NCI-H510A (cell line): ENCODE measurements at regions not wholly inside any gene's neighbourhood (a gene's known extent, or its start where the extent isn't known, plus 50 kb on each side); places are given as distances from the start of the nearest gene placed in this dataset.
"Not testable (repeated sequence)": the region's sequence is repeated elsewhere in the genome, so short reads cannot be mapped to it uniquely, and the experiment has no call there.

Experiments used
- DNase-seq: peaks from one replicate; lab custom pipeline; 2025; lab: John Stamatoyannopoulos, UW

DNA sequence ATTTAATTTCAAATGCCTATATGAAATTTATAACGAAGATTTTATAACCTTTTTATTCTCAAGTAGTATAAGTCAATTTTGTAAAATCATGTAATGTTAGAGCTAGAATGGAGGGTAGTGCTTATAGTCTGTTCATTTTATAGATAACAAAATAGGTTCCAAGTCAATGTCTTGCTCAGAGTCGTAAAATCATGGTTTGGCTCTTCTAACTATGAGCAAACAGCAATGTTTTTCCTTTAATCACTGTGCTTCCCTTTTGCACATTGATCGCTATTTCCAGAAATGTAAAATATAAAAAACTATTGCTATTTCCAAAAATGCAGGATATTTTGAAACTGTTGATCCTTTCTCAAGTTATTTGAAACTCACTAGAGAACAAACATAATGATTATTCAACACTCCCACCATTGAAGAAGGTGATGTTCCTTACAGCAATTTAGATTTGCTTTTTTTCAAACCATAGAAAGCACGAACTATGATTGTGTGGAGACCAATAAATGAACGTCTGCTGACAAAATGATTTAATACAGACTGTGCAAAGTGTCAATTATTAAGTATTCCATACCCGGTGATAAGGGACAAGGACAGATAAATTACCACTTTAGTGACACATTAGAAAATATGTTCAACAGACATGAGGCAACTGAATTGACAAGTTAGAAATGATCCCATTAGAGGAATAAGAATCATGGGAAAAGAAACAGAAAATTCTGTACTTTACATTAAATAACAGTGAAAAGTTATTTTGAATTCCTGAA is 412.1 kb upstream of the TECRL start:
- no peak for DNase-seq

DNA sequence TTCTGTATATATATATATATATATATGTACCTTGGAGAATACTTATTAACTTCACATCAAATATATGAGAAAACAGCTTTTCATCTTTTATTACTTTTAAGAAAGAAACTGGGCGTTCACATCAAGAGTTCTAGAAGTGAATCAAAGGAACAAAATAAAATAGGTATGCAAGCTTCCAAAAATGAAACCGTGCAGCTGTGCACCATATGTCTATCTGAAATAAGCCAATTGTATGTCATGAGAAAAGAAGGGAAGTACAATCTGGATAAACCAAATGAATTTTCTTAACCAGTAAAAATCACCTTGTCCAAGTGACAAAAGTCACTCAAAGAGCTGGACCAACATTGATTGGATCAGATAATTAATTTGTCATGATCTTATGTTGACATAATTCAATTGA is 405.4 kb upstream of the TECRL start:
- no peak for DNase-seq

DNA sequence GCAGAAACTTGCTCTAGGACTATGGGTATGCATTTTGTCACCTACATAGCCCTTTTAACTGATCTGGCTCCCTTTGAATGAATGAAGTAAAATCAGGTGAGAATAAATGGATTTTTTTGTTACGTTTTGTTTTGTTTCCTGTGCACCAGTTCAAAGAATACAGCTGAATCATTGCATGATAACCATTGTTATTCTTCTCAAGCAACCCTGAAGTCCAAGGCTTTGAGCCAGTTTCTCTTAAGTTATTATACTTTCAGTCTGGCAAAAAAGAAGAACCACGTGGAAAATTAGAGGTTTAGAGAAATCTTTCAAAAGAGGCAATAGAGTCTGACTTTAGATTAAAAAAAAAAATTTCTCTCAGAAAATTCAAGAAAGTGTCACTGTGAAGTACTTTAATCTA is 398.6 kb upstream of the TECRL start:
- DNase-seq = no peak

DNA sequence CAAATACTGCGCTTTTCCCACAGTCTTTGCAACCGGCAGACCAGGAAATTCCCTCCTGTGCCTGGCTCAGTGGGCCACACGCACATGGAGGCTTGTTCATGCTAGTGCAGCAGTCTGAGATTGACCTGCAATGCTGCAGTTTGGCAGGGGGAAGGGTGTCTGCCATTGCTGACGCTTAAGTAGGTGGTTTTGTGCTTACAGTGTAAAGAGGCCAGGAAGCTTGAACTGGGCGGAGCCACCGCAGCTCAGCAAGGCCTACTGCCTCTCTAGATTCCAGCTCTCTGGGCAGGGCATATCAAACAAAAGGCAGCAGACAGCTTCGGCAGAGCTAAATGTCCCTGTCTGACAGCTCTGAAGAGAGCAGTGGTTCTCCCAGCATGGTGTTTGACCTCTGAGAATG is 390.5 kb upstream of the TECRL start:
- no peak for DNase-seq

DNA sequence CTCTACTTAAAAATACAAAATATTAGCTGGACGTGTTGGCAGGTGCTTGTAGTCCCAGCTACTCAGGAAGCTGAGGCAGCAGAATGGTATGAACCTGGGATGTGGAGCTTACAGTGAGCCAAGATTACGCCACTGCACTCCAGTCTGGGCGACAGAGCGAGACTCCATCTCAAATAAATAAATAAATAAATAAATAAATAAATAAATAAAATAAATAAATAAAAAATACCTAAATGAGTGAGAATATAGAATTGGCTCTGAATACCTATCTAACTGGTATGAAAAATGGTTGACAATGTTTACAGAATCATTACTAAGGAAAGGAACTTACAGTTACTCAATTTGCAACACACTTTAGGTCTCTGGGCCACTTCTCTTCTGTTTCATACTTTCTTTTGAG is 389.6 kb upstream of the TECRL start:
- not testable (repeated sequence) for DNase-seq

DNA sequence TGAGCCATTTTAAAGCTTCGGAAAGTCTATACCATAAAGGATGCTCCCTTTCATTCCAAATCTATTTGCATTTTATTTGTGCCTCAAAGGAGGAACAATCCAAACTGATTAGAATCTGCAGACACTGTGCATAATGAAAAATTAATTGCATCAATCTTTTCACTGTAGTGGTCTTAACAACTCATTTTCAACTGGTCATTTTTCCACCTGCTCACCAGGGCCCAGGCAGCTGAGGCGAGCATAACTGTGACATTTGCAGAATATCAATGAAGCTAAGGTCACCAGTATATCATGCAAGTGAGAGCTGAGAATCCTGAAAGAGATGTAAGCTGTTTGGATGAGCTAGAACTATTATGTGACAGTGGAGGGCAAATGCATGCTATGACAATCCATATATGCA is 387.3 kb upstream of the TECRL start:
- no peak for DNase-seq

DNA sequence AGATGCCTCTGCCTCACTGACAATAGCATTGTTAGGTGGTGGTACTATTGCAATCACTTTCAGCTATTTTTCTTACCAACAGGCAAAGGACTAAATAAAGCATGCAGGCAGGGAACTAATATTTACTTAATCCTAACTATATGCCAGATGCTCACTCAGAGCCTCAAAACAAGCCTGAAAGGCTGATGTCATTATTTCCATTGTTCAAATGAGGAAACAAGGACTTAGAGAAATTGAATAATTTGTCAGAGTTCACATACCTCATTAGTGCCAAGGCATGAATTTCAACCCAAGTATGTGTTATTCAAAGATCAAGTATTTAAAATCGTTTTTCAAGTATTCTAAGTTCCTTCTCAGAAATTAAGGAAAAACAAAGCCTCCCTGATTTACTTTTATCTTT is 374.9 kb upstream of the TECRL start:
- no peak for DNase-seq

DNA sequence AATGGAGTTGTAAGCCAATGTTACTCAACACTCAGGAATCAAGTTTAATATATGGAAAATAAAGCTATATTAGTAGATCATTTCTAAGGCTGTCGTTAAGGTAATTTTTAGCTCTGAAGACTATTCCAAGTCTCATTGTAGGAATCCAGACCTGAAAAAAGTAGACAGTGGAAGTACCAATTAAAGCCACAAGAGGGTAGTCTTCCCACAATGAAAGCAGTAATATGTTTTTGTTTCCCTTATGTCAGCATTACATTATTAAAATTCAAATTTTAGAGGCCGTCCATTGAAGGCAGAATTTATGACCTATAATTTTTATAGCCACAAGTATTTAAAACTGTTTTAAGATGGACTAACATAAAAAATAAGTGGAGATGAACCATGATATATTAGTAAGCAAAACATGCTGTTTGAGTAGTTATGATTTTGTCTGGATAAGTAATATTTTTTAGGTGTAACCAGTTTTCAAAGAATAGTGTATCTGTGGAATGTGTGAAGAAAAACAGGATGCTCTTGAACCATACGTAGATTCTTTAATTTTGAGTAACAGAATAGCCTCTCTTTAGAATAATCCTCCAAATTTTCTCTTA is 372.6 kb upstream of the TECRL start:
- DNase-seq = no peak

DNA sequence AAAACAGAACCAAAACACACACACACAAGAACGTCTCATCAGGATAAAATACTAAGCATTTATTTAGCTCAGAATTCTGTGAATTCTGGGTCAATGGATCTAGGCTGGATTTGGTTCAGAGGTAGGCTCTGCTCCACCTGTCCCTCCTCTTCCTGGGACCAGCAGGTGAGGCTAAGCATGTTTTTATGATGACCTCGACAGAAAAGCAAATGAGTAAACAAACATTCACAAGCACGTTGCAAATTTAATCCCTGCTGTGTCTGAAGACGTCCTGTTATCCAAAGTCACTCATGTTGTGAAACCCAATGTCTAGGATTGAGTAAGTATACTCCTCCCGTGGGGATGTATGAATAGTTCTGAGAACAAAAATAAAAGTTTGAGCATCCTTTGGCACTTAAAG is 371.4 kb upstream of the TECRL start:
- no peak for DNase-seq

DNA sequence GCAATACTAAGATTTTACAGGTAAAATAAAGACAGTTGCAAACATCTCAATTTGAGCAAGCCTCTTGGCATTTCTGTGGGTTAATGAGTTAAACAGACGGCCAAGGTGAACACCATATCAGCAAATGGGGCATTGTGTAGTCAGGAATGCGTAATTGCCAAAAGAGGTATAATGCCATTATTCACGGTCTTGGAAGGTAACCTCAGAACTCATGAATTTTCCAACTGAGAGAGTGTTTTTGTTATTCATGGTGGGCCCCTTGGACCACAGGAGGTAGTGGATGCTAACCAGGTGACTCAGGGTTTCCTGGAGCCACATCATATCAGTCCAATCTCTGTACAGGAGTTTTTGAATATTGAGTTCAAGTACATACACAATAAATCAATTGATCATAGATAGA is 368.0 kb upstream of the TECRL start:
- DNase-seq = no peak

DNA sequence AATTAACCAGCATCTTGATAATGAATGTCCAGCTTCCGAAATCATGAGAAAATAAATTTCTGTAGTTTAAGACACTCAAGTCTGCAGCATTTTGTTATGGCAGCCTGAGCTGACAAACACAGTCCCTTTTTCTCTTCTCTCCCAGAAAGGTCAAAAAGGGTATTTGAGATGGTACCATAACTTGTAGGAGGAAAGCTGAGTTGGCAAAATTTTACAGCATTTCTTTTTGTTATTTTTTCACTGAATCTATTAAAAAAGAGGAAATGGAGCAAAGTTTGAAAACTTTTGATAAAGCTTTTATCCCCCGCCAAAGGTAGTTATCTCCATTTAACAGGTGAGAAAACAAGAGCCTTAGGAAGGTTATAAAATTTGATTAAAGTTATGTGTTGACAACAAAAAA is 367.6 kb upstream of the TECRL start:
- no peak for DNase-seq

DNA sequence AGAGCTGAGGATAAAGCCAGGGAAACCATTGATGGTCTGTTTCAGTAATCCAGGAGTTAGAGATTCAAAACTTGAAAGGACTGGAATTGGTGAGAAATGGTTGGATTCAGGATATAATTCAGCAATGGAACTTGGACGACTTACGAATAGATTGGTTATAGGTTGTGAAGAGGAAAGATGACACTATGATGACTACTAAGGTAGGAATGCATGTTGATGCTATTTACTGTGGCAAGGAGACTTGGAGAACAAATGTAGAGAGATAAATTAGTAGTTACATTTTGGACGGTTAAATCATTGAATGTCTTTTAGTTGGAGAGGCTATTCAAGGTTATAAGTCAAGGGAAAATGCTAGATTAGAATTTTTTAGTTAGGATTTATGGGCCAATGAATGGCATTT is 365.4 kb upstream of the TECRL start:
- DNase-seq = no peak

DNA sequence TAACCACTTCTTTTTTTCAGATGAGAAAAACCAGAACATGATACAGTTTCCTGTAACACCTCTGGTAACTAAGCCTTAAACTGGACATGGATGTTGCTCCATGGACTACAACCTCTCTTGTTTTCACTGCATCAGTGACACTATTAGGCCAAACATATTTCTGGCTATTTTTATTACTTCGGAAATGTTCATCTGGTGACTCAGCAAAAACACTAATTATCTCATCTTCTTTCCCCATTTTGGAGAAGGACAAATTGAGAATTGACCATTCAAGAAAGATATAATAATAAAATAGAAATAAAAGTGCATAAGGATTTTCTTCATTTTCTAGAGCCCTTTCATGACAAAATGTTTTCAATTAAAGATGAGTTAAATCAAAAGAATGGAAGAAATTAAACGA is 361.9 kb upstream of the TECRL start:
- DNase-seq = no peak

DNA sequence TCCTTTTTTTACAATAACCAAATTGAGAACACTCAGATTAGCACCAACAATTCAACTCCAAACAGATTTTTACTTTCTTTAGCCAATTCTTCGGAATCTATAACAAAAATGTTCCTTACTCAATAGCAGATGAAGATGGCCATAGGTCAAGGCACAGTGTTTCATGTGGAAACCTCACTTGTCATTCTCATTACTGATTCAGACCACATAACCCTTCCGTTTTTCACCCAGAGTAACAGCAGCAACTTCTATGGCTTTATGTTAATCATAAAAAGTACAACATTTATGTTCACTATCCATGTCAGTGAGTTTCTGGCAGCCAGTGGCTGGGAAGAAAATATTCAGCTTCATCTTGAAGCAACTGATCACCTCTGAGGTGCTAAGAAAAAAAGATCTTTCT is 358.3 kb upstream of the TECRL start:
- DNase-seq = no peak

DNA sequence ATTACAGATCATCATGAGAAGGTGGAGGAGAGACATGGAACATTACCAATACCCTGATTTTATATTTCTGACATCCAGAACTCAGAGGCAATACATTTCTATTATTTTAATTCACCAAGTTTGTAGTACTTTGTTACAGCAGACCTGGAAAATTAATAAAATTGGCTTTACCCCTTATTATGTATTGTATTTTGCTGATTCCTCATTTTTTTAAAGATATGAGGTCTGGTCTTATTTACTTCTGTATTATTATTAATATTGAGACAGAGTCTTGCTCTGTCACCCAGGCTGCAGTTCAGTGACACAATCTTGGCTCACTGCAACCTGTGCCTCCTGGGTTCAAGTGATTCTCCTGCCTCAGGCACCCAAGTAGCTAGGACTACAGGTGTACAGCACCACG is 357.3 kb upstream of the TECRL start:
- no peak for DNase-seq

DNA sequence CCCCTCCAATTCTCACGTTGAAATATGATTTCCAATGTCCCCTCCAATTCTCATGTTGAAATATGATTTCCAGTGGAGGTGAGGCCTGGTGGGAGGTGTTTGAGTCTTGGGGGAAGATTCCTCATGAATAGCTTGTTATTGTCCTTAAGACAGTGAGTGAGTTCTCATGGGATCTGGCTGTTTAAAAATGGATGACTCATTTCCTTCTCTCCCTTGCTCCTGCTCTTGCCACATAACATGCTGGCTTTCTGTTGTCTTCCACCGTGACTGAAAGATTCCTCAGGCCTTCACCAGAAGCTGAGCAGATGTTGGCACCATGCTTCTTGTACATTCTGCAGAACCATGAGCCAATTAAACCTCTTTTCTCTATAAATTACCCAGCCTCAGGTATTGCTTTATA is 346.8 kb upstream of the TECRL start:
- no peak for DNase-seq

DNA sequence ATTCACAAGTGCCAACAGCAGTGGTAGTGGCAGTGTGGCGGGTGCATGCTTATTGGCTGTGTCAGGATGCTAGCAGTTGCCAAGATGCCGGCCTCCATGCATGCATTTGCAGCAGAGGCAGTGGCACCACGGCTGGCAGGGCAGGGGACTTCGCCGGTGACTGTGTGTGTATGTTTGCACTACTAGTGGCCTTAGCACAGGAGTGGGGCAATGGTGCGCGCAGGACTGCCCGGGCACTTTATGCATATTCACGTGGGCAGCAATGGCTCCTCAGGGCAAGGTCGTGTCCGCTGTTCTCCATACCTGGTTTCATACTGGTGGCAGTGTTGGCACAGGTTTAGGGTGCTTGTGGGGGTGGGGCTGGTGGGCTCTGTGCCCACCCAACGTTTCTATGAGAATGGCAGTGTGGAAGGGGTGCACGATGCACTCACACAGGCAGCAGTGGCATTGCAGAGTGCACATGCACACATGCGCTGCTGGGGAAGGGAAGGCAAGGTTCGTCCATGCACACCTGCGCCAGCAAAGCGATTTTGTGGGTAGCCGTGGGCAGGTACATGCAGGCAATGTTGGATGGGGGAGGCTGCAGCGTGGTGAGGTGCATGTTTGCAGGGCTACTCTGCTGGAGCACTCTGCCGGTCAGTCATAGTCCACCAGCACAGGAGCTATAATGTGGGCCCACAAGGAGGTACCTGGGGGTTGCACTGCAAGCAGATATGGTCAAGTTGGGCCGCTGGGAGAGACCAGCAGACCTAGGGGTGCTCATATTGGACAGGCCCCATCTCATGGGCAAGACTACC is 338.9 kb upstream of the TECRL start:
- DNase-seq = no peak

DNA sequence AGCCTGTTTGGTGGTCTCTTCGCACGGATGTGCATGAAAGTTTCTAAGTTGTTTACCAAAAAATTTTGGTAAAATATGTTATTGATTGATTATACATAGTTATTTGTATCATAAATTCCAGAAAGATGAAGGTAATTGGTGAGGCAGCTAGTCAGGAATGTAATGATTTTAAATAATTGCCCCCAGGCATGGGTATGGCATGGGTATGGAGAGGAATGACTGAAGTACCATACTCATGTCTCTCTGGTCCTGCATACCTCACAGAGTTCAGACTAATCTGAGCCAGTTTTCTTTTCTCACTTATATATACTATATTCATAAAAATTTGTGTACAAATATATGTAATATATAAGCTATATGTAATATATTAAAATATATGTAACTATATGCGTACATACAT is 329.0 kb upstream of the TECRL start:
- no peak for DNase-seq

DNA sequence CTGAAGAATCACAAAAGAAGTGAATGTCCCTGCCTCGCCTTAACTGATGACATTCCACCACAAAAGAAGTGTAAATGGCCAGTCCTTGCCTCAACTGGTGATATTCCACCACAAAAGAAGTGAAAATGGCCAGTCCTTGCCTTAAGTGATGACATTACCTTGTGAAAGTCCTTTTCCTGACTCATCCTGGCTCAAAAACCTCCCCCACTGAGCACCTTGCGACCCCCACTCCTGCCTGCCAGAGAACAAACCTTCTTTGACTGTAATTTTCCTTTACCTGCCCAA is 328.5 kb upstream of the TECRL start:
- DNase-seq = not testable (repeated sequence)

DNA sequence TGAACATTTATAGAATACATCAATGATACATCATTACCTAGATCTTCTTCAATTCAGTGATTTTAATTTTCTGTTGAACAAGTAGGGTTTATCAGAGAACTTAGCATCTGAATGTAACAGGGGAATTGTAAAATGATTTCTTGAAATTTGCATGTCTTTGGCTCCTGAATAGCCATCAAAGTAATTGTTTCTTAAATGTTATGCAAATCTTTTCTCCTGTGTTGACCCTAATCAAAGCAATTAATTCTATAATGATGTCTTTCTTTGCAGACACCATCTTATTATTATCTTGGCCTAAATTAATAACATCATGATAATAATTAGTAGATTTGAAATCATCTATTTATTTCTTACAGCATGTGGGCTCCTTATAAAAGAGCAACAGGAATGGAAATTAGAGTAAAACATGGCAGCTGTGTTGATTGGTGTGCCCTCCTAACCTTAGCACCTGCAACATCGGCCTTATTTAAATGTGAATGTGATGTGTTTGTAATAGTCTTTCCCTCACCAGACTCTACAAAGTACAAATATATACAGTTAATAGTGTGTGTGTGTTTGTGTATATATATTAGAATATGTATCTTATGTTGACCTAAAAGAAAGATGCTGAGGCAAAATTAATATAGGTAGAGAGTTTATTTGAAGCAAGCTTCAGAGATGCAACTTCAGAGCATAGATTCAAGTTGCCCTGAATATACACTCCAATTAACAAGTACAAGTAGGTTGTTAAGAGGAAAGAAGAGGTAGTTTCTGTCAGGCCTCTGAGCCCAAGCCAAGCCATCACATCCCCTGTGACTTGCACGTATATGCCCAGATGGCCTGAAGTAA is 328.0 kb upstream of the TECRL start:
- DNase-seq = no peak

DNA sequence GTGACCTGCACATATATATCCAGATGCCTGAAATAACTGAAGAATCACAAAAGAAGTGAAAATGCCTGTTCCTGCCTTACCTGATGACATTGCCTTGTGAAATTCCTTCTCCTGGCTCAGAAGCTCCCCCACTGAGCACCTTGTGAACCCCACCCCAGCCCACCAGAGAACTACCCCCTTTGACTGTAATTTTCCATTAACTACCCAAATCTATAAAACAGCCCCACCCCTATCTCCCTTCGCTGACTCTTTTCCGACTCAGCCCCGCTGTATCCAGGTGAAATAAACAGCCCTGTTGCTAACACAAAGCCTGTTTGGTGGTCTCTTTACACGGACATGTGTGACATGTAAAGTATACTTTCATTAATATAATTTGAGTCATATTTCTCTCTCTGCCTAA is 320.3 kb upstream of the TECRL start:
- DNase-seq = no peak

DNA sequence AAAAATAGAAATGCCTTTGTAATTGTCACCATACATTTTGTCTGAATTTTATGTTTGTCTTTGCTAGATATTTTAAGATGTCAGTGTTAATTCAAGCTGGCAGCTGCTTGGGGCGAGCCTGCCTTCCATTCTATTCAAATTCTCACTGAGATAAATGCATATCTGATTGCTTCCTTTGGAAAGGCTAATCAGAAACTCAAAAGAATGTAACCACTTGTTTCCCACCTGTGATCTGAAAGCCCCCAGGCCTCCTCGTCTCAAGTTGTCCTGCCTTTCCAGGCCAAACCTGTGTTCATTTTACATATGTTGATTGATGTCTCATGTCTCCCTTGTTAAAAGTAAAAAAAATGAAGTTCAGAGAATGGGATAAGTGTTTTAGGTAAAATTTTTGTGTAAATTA is 318.7 kb upstream of the TECRL start:
- DNase-seq = no peak

DNA sequence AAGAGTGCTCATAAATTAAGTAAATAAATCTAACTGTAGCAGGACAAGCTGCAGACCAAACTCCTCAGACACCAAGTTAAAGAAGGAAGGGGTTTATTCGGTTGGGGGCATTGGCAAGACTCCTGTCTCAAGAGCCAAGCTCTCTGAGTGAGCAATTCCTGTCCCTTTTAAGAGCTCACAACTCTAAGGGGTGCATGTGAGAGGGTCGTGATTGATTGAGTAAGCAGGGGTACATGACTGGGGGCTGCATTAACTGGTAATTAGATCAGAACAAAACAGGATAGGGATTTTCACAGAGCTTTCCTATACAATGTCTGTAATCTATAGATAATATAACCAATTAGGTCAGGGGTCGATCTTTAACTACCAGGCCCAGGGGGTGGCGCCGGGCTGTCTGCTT is 318.1 kb upstream of the TECRL start:
- not testable (repeated sequence) for DNase-seq
